Fibroblast of upper back skin (primary cell): ENCODE measurements at regions not wholly inside any gene's neighbourhood (a gene's known extent, or its start where the extent isn't known, plus 50 kb on each side); places are given as distances from the start of the nearest gene placed in this dataset.
"Not testable (repeated sequence)": the region's sequence is repeated elsewhere in the genome, so short reads cannot be mapped to it uniquely, and the experiment has no call there.

Experiments
- DNase-seq: peaks from one replicate; pipeline ENCODE4 v3.0.0-alpha.2; 2013

- DNase-seq = no peak
These were observed 253.9 kb downstream of the ZIC4 start for GRCh38 chr3:147152476-147152875.

DNA sequence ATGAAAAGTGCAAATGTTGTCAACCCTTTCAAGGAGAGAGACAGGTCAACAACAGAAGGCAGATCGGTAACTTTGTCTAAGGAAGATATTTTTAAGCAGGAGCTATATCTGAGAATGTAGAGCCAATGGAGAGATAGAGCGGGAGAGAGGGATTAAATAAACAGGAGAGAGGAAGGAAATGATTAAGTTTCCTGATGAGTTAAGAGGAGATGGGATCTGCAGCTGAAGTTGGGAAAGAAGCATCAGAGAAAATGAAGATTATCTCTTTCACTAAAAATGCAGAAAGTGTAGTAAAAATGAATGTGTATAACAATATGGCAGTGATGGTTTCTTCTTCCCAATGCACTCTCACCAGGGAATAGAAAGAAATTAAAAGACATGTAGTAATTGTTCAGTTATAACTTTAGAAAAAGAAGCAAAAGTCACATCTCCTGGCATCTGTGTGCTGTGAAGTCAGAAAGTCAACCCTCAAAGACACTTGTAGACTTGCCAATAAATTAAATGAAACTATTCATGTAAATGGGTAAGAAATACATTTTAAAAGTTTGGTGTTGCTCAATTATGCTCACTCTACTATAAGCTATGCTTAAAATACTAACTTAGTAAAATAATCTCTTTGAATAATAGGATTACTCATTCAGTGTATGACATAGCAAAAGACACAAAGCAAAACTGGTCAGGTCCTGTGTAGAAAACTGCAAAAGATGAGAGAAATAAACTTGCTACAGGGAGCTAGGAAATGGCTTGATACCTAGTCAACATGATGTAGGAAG lies 264.6 kb downstream of the ZIC4 start:
- DNase-seq = no peak

- no peak for DNase-seq
These were observed 267.0 kb downstream of the ZIC4 start for GRCh38 chr3:147139341-147139740.

GRCh38 chr3:147132168-147132567 lies 274.2 kb downstream of the ZIC4 start:
- no peak for DNase-seq

- DNase-seq = peak; percentile 40
These were observed 275.9 kb downstream of the ZIC4 start for GRCh38 chr3:147130461-147130860.

GRCh38 chr3:147129665-147130064 lies 276.7 kb downstream of the ZIC4 start:
- DNase-seq = no peak

- DNase-seq = no peak
These were observed 284.0 kb downstream of the ZIC4 start for GRCh38 chr3:147122350-147122749.

DNA sequence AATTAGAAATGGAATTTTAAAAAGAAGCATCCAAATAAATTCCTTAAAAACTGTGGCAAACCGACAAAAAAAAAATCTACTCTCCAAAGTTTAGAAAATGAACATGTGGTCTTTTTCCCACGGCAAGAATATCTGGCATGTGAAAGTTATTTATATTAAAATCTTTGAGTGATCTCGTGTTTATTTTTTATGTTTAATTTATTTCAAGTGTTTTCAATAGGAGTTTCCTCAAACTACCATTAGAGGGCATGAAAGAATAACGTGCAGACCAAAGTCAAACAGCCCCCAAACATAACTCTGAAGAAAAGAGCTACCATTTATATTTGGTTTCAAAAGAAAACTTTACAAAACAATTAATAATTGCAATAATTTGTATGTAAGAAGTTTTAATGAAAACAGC lies 286.4 kb downstream of the ZIC4 start:
- DNase-seq = peak; percentile 52

DNA sequence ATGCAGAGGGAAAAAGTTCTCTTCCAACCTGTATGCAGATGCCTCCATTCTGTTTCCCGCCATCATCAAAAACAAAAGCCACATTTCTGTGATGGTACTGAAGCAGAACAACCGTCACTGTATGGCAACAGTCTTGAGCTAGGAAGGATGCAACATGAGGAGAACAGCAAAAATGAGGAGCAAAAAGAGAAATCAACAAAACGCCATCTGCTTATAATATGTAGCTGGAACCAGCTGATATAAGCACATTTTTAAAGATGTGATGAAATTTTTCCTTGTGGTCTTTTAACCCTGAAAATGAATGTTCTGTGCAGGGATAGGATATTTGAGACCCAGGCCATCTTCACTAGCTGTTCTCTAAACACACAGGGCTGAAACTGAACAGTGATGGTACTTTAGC lies 287.0 kb downstream of the ZIC4 start:
- peak; percentile 39 for DNase-seq

GRCh38 chr3:147118611-147119010 lies 287.7 kb downstream of the ZIC4 start:
- DNase-seq = no peak

DNA sequence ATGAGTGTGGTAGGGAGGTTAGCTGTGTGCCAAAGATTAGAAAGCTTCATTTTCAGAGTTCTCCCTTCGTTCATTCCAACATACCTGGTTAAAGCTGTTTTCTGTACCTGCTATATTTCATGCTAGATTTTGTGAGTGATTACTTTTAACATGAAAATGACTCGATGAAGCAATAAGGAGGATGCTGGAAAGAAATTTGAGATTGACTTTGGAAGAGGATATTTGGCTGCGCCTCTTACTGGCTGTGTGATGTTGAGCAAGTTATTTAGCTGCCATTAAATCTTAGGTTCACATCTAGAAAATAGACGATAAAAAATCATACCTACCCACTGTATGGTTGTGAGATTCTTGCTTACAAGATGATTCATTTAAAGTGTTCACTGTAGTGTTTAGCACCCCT lies 288.7 kb downstream of the ZIC4 start:
- no peak for DNase-seq

DNA sequence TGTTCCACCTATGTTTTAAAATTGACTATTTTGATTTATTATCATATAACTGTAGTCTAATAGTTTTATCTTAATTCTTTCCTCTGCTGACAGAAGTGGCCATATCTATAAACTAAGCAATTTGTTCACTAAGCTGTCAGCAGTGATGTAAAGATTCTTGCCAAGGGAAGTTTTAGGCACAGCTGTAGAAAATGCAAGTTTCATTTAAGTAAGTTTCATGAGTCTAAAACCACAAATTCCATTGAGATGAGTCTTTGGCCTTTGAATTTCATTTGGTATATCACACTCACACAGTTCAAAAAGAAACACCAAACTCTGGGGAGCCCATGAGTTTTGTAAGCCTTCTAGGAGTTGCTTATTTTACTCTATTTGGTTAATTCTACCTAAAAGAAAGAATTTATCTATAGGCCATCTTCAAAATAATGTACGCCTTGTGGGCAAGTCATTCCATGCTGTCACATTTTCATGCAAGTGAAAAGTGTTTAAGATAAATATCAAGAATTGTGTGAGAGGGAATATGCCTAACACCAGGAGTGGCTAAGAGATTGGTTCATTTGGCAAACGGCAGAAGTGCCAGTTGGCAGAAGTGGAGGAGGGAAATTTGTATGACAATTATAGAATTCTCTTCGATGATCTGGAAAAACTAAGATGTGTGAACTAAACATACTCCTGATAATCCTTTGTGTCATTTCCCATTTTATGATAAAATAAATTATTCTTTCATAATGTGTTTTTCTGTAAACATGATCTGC lies 292.9 kb downstream of the ZIC4 start:
- peak; percentile 98 for DNase-seq

DNA sequence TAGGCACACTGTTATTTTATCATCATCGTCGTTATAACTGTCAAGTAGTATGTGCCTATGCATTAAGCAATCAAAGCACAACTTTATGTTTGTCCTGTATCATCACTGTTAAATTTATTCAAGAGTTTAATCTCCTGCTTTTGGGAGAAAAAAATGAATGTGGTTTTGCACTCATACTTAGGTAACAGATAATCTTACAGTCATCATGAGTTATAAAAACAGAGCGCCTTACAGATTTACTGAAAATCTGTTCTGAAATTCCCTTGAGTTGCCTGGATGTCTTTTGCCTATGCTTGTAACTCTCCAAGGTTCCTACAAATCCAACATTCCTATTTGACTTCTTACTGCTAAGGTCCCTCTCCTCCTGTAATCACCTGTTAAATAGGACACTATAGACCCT lies 307.3 kb downstream of the ZIC4 start:
- peak; percentile 22 for DNase-seq

DNA sequence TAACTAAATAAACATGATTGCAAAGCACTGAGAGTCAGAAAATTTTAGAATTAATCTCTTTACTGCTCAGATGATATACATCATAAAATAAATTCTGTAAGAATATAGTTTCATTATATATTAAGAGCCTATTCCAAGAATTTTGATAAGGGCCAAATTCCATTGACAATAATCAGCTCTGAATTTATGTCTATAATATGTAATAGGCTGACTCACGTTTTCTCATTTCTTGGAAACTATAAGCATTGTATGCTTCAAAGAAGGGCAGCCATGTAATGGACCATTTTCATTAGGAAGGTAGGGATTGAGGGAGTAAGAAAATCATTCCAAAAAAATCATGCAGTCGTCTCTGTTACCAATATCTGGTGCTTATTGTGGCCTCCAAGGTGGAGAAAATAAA lies 315.9 kb downstream of the ZIC4 start:
- DNase-seq = peak; percentile 58

DNA sequence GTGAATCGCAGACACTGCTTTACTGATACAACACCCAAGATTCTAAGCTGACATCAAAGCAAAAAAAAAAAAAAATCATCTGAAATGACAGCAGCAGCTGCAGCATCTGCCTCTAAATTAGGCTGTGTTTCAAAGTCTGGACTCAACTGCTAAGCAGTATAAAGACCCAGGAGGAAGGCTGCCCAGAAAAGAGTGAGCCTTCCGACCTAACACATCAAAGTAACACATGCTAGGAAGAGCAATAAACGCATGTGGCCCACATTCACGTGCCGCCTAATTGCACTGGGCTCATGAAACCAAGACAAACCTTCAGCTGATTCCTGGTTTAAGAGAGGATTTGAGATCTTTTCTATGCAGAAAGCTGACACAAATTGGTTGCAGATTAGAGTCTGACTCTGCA lies 317.1 kb downstream of the ZIC4 start:
- no peak for DNase-seq

DNA sequence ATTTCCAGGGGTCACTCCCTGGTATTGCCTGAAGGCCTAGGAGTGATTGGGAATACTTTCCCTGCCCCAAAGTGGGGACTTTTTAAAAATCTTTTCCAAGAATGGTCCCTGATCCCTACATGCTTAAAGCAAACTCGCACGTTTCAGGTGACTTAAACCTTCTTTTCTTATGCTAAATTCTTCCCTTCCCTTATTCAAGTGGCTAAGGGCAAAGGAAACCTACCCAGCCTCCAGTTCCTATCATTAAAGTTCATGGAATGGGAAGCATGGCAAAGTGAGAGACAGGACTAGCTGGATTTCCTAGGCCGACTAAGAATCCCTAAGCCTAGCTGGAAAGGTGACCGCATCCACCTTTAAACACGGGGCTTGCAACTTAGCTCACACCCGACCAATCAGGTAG lies 346.8 kb downstream of the ZIC4 start:
- DNase-seq = not testable (repeated sequence)

DNA sequence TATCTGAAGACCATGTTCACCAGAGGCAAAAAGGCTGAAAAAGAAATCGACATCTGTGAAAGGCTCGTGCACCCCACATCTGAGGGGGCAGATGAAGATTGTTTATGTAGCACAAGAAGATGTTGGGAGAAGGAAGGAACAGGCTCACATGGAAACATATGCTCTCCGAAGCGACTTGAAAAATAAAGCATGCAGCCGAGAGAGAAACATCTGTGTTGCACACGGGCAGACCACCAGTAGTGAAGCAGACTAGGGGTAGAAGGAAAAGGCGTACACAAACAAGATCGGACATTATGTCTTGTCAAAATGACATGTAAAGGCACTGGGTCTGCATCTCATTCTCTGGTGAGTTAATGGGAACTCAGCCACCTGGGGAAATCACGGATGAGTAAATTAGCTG lies 356.5 kb downstream of the ZIC4 start:
- DNase-seq = peak; percentile 17

GRCh38 chr3:147049305-147049704 lies 357.0 kb downstream of the ZIC4 start:
- no peak for DNase-seq

DNA sequence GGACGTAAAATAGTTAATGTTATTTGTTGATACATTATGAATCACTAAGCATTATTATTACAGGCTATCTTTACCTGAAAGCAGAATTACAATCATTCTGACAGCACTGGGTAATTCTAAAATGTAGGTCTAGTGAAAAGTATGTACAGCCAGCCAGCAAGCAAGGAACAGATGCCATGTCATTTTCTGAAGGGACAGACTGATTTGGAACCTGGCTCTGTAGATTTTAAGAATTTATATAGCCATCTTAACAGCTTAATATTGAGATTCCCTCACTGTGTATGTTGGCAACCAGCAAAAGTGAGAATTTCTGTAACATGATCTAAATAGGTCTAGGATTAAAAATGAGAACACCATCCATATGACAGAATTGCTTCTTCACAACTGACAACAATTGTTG lies 359.4 kb downstream of the ZIC4 start:
- no peak for DNase-seq

GRCh38 chr3:147038481-147038880 lies 367.9 kb downstream of the ZIC4 start:
- peak; percentile 66 for DNase-seq

- DNase-seq = no peak
These were observed 372.0 kb downstream of the ZIC4 start for GRCh38 chr3:147034359-147034758.

GRCh38 chr3:147030274-147030673 lies 376.1 kb downstream of the ZIC4 start:
- DNase-seq = peak; percentile 50

DNA sequence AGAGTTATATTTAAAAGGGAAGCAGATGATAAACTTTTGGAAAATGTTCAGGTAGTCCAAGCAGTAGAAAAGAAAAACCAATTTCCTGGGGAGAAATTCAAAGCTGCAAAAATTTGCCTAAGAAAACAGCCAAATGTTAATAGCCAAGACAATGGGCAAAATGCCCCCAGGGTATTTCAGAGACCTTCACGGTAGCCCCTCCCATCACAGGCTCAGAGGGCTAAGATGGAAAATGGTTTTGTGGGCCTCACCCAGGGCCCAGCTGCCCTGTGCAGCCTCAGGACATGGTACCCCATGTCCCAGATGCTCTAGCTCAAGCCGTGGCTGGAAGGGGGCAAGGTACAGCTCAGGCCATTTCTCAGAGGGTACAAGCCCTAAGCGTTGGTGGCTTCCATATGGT lies 391.0 kb downstream of the ZIC4 start:
- DNase-seq = no peak

DNA sequence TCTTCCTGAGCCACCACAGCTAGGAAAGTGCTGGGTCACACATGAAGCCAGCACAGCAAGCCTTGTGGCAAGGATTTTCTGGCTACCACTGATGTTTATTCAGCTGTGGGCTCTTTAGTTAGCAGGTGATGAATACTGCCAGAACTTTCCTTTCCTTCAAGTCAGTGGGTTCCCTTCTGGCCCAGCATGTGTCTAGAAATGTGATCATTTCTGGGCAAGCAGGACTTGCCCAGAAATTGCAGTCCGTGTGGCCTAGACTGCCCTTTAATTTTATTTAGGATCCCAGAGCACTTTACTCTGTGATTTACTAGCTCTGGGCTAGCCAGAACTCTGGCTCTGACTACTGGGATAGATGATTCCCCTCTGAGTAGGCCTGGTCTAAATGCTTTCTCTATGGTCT lies 397.5 kb downstream of the ZIC4 start:
- DNase-seq = peak; percentile 63

DNA sequence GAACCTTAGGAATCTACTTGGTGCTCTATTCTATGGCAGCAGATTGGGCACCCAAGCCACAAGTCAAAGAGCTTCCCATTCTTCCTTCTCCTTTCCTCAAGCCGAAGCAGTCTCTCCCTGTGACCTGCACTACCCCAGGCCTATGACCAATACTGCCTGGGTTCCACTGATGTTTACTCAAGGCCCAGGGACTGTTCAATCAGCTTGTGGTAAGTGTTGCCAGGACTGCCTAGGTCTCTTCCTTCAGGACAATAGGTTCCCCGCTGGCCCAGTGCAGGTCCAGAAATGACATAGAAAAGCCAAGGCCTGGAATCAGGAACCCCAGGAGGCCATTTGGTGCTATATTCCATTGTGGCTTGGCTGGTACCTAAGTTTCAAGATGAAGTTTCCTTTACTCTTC lies 397.9 kb downstream of the ZIC4 start:
- no peak for DNase-seq
